ENCODE measurements at regions not wholly inside any gene's neighbourhood (a gene's known extent, or its start where the extent isn't known, plus 50 kb on each side); places are given as distances from the start of the nearest gene placed in this dataset.

- TF ChIP-seq YY1 (IDR thresholded peaks at IDR 0.05; ENCODE audit: low read depth) (no peak), CEBPB (IDR thresholded peaks at IDR 0.05) (no peak), REST (IDR thresholded peaks at IDR 0.05; ENCODE audit: low read depth) (no peak), EP300 (IDR thresholded peaks at IDR 0.05; ENCODE audit: borderline replicate concordance) (no peak), MAX (IDR thresholded peaks at IDR 0.05) (no peak), TCF12 (IDR thresholded peaks at IDR 0.05; ENCODE audit: low read depth) (no peak), TAF1 (IDR thresholded peaks at IDR 0.05; ENCODE audit: low read depth) (no peak), TEAD4 (IDR thresholded peaks at IDR 0.05) (no peak), CREB1 (IDR thresholded peaks at IDR 0.05; ENCODE audit: low read depth) (no peak), RAD21 (IDR thresholded peaks at IDR 0.05; ENCODE audit: low read depth) (no peak)
- TF ChIP-seq, protein P1, sequence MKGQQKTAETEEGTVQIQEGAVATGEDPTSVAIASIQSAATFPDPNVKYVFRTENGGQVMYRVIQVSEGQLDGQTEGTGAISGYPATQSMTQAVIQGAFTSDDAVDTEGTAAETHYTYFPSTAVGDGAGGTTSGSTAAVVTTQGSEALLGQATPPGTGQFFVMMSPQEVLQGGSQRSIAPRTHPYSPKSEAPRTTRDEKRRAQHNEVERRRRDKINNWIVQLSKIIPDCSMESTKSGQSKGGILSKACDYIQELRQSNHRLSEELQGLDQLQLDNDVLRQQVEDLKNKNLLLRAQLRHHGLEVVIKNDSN (IDR thresholded peaks at IDR 0.05), result no peak
Measured at GRCh38 chr9:3672399-3672798, 146.6 kb upstream of the RFX3 start.

Measured in Ishikawa (cell line).